ENCODE measurements at regions not wholly inside any gene's neighbourhood (a gene's known extent, or its start where the extent isn't known, plus 50 kb on each side); places are given as distances from the start of the nearest gene placed in this dataset.

DNA sequence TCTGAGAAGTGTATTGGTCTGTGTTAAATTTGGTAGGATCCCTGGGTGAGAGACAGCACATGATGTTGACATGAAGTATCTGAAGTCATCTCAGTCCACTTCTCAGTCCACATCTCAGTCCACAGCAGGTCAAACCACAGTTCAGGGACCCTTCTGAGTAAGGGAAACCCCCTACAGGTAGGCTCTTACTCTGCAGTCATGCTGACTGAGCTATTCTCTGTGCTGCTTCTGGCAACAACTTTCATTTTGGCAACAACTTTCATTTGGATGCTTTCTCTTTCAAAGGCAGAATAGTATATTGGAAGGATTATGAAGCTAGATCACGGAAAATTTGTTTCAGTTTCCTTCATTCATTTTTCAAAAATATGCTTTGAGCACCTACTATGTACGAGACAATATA, 178.2 kb upstream of the GOLIM4 start:
- Histone ChIP-seq H3F3A (ENCODE audit: insufficient read depth, low read length) (no peaks in the 10 kb centered on the region), H3K36me3 (ENCODE audit: insufficient read depth, low read length) (no peaks in the 10 kb centered on the region), H3K27me3 (ENCODE audit: insufficient read depth, low read length) (no peaks in the 10 kb centered on the region), H3K9me2 (ENCODE audit: low read depth, low read length) (no peaks in the 10 kb centered on the region), H3K4me3 (ENCODE audit: low read depth, low read length, poor library complexity, severe bottlenecking) (no peak overlapping the region), H4K20me1 (ENCODE audit: insufficient read depth, low read length) (no peaks in the 10 kb centered on the region), H3K9me3 (ENCODE audit: low read length) (no peaks in the 10 kb centered on the region), H3K79me2 (ENCODE audit: insufficient read depth, low read length) (no peaks in the 10 kb centered on the region), H3K9ac (ENCODE audit: low read length) (no peak overlapping the region), H3K27ac (ENCODE audit: low read depth, low read length, poor library complexity, severe bottlenecking) (no peak overlapping the region), H3K4me1 (ENCODE audit: insufficient read depth, low read length, severe bottlenecking) (no peaks in the 10 kb centered on the region), H3K4me2 (ENCODE audit: low read length) (no peak overlapping the region), H2AFZ (ENCODE audit: low read length) (no peak overlapping the region)
- TF ChIP-seq EZH2 (IDR thresholded peaks at IDR 0.05; ENCODE audit: borderline replicate concordance, low read length), result no peak
- TF ChIP-seq, protein P1, sequence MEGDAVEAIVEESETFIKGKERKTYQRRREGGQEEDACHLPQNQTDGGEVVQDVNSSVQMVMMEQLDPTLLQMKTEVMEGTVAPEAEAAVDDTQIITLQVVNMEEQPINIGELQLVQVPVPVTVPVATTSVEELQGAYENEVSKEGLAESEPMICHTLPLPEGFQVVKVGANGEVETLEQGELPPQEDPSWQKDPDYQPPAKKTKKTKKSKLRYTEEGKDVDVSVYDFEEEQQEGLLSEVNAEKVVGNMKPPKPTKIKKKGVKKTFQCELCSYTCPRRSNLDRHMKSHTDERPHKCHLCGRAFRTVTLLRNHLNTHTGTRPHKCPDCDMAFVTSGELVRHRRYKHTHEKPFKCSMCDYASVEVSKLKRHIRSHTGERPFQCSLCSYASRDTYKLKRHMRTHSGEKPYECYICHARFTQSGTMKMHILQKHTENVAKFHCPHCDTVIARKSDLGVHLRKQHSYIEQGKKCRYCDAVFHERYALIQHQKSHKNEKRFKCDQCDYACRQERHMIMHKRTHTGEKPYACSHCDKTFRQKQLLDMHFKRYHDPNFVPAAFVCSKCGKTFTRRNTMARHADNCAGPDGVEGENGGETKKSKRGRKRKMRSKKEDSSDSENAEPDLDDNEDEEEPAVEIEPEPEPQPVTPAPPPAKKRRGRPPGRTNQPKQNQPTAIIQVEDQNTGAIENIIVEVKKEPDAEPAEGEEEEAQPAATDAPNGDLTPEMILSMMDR (IDR thresholded peaks at IDR 0.05; ENCODE audit: low read length), result no peak

DNA sequence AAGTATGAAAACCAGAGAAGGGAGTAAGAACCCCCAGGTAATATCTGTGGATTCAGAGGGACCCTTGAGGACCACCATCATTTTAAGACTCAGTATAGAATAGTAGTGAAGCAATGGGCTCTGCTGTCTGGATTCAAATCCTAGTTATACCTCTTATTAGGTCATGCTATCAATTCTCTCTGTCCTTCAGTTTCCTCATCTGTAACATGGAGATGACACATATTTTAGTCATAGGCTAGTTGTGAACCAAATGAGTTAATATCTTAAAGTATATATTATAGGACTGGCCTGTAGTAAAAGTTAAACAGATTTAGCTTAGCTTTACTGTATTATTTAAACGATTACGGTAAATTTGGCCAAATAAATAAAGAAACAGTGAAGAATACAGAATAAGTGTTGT, 177.3 kb upstream of the GOLIM4 start:
- no peaks in the 10 kb centered on the region for H3K9me2 ChIP-seq (ENCODE audit: low read depth, low read length)
- H3K36me3 ChIP-seq (ENCODE audit: insufficient read depth, low read length), result no peaks in the 10 kb centered on the region
- no peak overlapping the region for H3K4me2 ChIP-seq (ENCODE audit: low read length)
- H3K27me3 ChIP-seq (ENCODE audit: insufficient read depth, low read length), result no peaks in the 10 kb centered on the region
- H3K9ac ChIP-seq (ENCODE audit: low read length), result no peak overlapping the region
- TF ChIP-seq, protein P1 (IDR thresholded peaks at IDR 0.05; ENCODE audit: low read length), result no peak
- TF ChIP-seq EZH2 (IDR thresholded peaks at IDR 0.05; ENCODE audit: borderline replicate concordance, low read length), result no peak
- no peak overlapping the region for H3K27ac ChIP-seq (ENCODE audit: low read depth, low read length, poor library complexity, severe bottlenecking)
- no peak overlapping the region for H2AFZ ChIP-seq (ENCODE audit: low read length)
- H3K4me3 ChIP-seq (ENCODE audit: low read depth, low read length, poor library complexity, severe bottlenecking), result no peak overlapping the region
- H3K9me3 ChIP-seq (ENCODE audit: low read length), result no peaks in the 10 kb centered on the region
- no peaks in the 10 kb centered on the region for H3K4me1 ChIP-seq (ENCODE audit: insufficient read depth, low read length, severe bottlenecking)
- H3K79me2 ChIP-seq (ENCODE audit: insufficient read depth, low read length), result no peaks in the 10 kb centered on the region
- H3F3A ChIP-seq (ENCODE audit: insufficient read depth, low read length), result no peaks in the 10 kb centered on the region
- no peaks in the 10 kb centered on the region for H4K20me1 ChIP-seq (ENCODE audit: insufficient read depth, low read length)

DNA sequence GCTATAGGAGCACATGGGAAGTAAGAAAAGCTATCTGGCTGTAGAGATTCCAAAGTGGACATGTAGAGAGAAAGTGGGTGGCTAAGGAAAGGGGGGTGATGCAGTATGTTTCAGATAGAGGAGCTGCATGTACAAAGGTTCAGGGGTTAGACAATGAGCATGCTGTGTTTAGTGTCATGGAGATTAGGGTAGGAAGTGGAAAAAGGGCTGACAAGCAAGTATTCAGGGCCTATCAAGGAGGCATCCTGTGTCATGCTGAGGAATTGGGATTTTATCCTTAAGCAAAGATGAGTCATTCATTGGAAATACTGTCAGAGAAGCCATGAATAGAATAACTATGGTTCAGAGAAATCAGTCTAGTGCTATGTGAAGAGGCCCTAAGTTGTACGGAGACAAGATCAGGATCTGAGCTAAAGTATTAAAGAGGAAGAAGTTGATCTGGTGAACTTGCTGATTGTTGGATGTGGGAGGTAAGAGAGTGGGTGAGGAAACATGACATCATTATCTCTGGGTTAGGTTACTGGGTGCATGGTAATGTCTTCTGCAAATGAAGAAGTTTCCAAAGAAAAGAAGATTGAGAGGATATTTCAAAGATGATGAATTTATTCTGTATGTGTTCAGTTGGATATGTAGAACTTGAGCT, 176.7 kb upstream of the GOLIM4 start:
- no peaks in the 10 kb centered on the region for H3K79me2 ChIP-seq (ENCODE audit: insufficient read depth, low read length)
- no peaks in the 10 kb centered on the region for H3K4me1 ChIP-seq (ENCODE audit: insufficient read depth, low read length, severe bottlenecking)
- H3K4me2 ChIP-seq (ENCODE audit: low read length), result no peak overlapping the region
- TF ChIP-seq, protein P1 (IDR thresholded peaks at IDR 0.05; ENCODE audit: low read length), result no peak
- TF ChIP-seq EZH2 (IDR thresholded peaks at IDR 0.05; ENCODE audit: borderline replicate concordance, low read length), result no peak
- no peak overlapping the region for H3K4me3 ChIP-seq (ENCODE audit: low read depth, low read length, poor library complexity, severe bottlenecking)
- no peaks in the 10 kb centered on the region for H3K9me3 ChIP-seq (ENCODE audit: low read length)
- H3K9me2 ChIP-seq (ENCODE audit: low read depth, low read length), result no peaks in the 10 kb centered on the region
- H3K36me3 ChIP-seq (ENCODE audit: insufficient read depth, low read length), result no peaks in the 10 kb centered on the region
- no peak overlapping the region for H3K9ac ChIP-seq (ENCODE audit: low read length)
- H3K27ac ChIP-seq (ENCODE audit: low read depth, low read length, poor library complexity, severe bottlenecking), result no peak overlapping the region
- no peak overlapping the region for H2AFZ ChIP-seq (ENCODE audit: low read length)
- no peaks in the 10 kb centered on the region for H4K20me1 ChIP-seq (ENCODE audit: insufficient read depth, low read length)
- H3K27me3 ChIP-seq (ENCODE audit: insufficient read depth, low read length), result no peaks in the 10 kb centered on the region
- no peaks in the 10 kb centered on the region for H3F3A ChIP-seq (ENCODE audit: insufficient read depth, low read length)
